ENCODE measurements at regions not wholly inside any gene's neighbourhood (a gene's known extent, or its start where the extent isn't known, plus 50 kb on each side); places are given as distances from the start of the nearest gene placed in this dataset.
"Not testable (repeated sequence)": the region's sequence is repeated elsewhere in the genome, so short reads cannot be mapped to it uniquely, and the experiment has no call there.

DNA sequence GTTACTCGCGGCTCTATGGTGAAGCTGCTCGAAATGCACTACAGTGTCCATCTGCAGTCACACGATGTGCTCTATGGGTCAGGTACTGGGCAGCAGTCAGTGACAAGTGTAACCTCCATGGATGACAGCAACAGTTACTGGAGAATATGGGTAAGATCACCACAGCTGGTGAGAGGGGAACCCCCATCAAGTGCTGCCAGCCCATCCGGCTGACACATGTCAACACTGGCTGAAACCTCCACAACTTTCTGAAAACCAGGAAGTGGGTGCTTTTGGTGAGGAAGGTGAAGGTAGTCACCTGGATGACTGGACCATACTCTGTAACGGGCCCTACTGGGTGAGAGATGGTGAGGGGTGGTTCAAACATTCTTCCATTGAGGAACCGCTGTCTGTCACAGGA, 87.4 kb upstream of the C15orf39 start:
- H3K4me1 ChIP-seq, result no peaks in the 10 kb centered on the region
- no peak overlapping the region for H3K4me3 ChIP-seq
- intact Hi-C loops (cut with DNase I), result no loop called here
- WGBS, result 76% methylated on average over 7 of the region's 7 CpGs
- no peaks in the 10 kb centered on the region for H3K36me3 ChIP-seq
- H3K27ac ChIP-seq (replicated peaks in 1 of 4), result no peak overlapping the region
- H3K27me3 ChIP-seq, result no peaks in the 10 kb centered on the region
- TF ChIP-seq POLR2A (IDR thresholded peaks at IDR 0.05; ENCODE audit: low read depth), result no peak
- TF ChIP-seq POLR2AphosphoS5 (IDR thresholded peaks at IDR 0.05), result no peak
- TF ChIP-seq CTCF (IDR thresholded peaks at IDR 0.05), result no peak
- no peak for TF ChIP-seq EP300 (IDR thresholded peaks at IDR 0.05)
- peaks cover 0 to 11% (median 0%) of the 10 kb centered on the region in 4 donors for H3K9me3 ChIP-seq
- no peak for DNase-seq (ENCODE audit: extremely low spot score)

- Histone ChIP-seq H3K27ac (replicated peaks in 1 of 4) (no peak overlapping the region), H3K36me3 (no peaks in the 10 kb centered on the region), H3K4me1 (no peaks in the 10 kb centered on the region), H3K9me3 (peaks cover 0 to 11% (median 0%) of the 10 kb centered on the region in 4 donors), H3K27me3 (no peaks in the 10 kb centered on the region), H3K4me3 (no peak overlapping the region)
- no peak for DNase-seq (ENCODE audit: extremely low spot score)
- TF ChIP-seq CTCF (IDR thresholded peaks at IDR 0.05) (no peak), EP300 (IDR thresholded peaks at IDR 0.05) (no peak), POLR2AphosphoS5 (IDR thresholded peaks at IDR 0.05) (no peak), POLR2A (IDR thresholded peaks at IDR 0.05; ENCODE audit: low read depth) (no peak)
- intact Hi-C loops (cut with DNase I), result no loop called here
- 91% methylated on average over 3 of the region's 3 CpGs for WGBS
These were observed 86.9 kb upstream of the C15orf39 start for GRCh38 chr15:75114796-75115195.

- H3K27ac ChIP-seq (replicated peaks in 1 of 4); DNase-seq (ENCODE audit: extremely low spot score); H3K27me3 ChIP-seq; H3K4me3 ChIP-seq; H3K36me3 ChIP-seq; intact Hi-C loops (cut with DNase I); H3K4me1 ChIP-seq: not testable (repeated sequence)
- H3K9me3 ChIP-seq, result peaks cover 0 to 11% (median 0%) of the 10 kb centered on the region in 4 donors
- WGBS, result 79% methylated on average over 8 of the region's 8 CpGs
These were observed 86.2 kb upstream of the C15orf39 start for GRCh38 chr15:75115411-75115913.

DNA sequence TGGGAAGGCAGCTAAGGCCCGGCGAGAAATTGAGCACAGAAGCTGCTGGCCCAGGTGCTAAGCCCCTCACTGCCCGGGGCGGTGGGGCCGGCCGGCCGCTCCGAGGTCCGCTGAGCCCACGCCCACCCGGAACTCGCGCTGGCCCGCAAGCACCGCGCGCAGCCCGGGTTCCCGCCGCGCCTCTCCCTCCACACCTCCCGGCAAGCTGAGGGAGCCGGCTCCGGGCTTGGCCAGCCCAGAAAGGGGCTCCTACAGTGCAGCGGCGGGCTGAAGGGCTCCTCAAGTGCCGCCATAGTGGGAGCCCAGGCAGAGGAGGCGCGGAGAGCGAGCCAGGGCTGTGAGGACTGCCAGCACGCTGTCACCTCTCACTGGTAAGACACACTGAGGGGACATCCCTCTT, 85.5 kb upstream of the C15orf39 start:
- H3K27ac ChIP-seq (replicated peaks in 1 of 4); H3K36me3 ChIP-seq; H3K4me3 ChIP-seq; H3K4me1 ChIP-seq; H3K27me3 ChIP-seq; DNase-seq (ENCODE audit: extremely low spot score); intact Hi-C loops (cut with DNase I): not testable (repeated sequence)
- H3K9me3 ChIP-seq, result peaks cover 0 to 11% (median 0%) of the 10 kb centered on the region in 4 donors
- 100% methylated on average over 2 of the region's 31 CpGs for WGBS

- Histone ChIP-seq H3K27ac (replicated peaks in 1 of 4) (no peak overlapping the region), H3K36me3 (no peaks in the 10 kb centered on the region), H3K4me3 (no peak overlapping the region), H3K27me3 (no peaks in the 10 kb centered on the region), H3K4me1 (no peaks in the 10 kb centered on the region), H3K9me3 (peaks cover 0 to 9% (median 0%) of the 10 kb centered on the region in 4 donors)
- TF ChIP-seq POLR2A (IDR thresholded peaks at IDR 0.05; ENCODE audit: low read depth), result no peak
- no peak for TF ChIP-seq POLR2AphosphoS5 (IDR thresholded peaks at IDR 0.05)
- no peak for TF ChIP-seq EP300 (IDR thresholded peaks at IDR 0.05)
- TF ChIP-seq CTCF (IDR thresholded peaks at IDR 0.05), result no peak
- no peak for DNase-seq (ENCODE audit: extremely low spot score)
- 100% methylated on average over 1 of the region's 1 CpG for WGBS
- intact Hi-C loops (cut with DNase I), result no loop called here
These were observed 83.7 kb upstream of the C15orf39 start for GRCh38 chr15:75117993-75118392.

DNA sequence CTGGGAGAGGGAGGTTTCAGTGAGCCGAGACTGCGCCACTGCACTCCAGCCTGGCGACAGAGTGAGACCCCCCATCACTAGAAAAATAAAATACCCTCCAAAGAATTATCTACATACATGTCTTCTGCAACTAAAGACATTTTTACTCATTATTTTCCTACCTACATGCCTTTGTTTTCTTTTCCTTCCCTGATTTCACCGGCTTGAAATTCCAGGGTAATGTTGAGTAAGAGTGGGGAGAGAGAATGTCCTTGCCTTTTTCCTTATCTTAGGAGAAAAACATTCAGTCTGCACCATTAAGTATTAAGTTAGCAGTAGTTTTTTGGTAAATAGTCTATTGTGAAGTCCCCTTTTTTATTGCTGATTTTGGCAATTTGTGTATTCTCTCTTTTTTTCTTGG, 82.4 kb upstream of the C15orf39 start:
- H3K9me3 ChIP-seq; H3K4me1 ChIP-seq; H3K27me3 ChIP-seq; intact Hi-C loops (cut with DNase I); H3K36me3 ChIP-seq; DNase-seq (ENCODE audit: extremely low spot score); H3K27ac ChIP-seq (replicated peaks in 1 of 4); H3K4me3 ChIP-seq: not testable (repeated sequence)
- 91% methylated on average over 4 of the region's 4 CpGs for WGBS
